ENCODE measurements at regions not wholly inside any gene's neighbourhood (a gene's known extent, or its start where the extent isn't known, plus 50 kb on each side); places are given as distances from the start of the nearest gene placed in this dataset.

DNA sequence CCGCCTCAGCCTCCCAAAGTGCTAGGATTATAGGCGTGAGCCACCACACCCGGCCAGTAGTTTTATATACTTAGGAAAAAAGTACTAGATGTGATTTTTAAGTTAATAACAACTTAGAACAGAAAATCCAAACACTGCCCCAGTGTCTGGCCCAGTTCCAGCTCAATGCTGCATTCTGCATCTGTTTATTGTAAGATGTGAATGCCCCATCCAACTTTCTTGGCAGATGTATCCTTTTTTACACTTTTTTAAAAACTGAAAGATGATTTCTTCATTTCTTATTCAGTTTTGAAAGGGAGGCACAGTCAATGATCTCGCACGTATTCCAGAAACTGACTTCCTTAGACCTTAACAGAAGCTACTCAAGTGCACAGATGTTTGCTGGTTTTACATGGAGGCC lies 85.6 kb upstream of the SRSF6 start:
- TF ChIP-seq CTCF (IDR thresholded peaks at IDR 0.05; ENCODE audit: poor library complexity) (no peak), EZH2phosphoT487 (IDR thresholded peaks at IDR 0.05; ENCODE audit: low read depth, severe bottlenecking, unreplicated experiment) (no peak), EZH2 (IDR thresholded peaks at IDR 0.05; ENCODE audit: borderline replicate concordance) (no peak)

GRCh38 chr20:43365691-43366090 lies 92.0 kb upstream of the SRSF6 start:
- Histone ChIP-seq H2AFZ (no peak overlapping the region), H3K27me3 (peaks cover 5% of the 10 kb centered on the region), H3K4me1 (ENCODE audit: insufficient read depth) (no peaks in the 10 kb centered on the region), H3K27ac (no peak overlapping the region), H3K4me3 (no peak overlapping the region), H3K4me2 (no peak overlapping the region), H3K9me2 (replicated peaks; ENCODE audit: insufficient read depth) (no peaks in the 10 kb centered on the region), H3K9me3 (ENCODE audit: low read depth) (no peaks in the 10 kb centered on the region), H4K20me1 (ENCODE audit: insufficient read depth, poor library complexity, severe bottlenecking) (no peaks in the 10 kb centered on the region), H3K36me3 (replicated peaks; ENCODE audit: insufficient read depth, low read depth) (no peaks in the 10 kb centered on the region), H3K79me2 (no peaks in the 10 kb centered on the region)
- TF ChIP-seq EZH2phosphoT487 (IDR thresholded peaks at IDR 0.05; ENCODE audit: low read depth, severe bottlenecking, unreplicated experiment) (no peak), CTCF (IDR thresholded peaks at IDR 0.05; ENCODE audit: poor library complexity) (no peak), EZH2 (IDR thresholded peaks at IDR 0.05; ENCODE audit: borderline replicate concordance) (no peak)
- 65% methylated on average over 10 of the region's 10 CpGs for WGBS (ENCODE audit: low lambda C conversion rate, missing lambda C conversion rate)
- DNase-seq (ENCODE audit: low spot score), result no peak

More for the DNA sequence above, 85.6 kb upstream of the SRSF6 start:
- no peaks in the 10 kb centered on the region for H3K9me3 ChIP-seq (ENCODE audit: low read depth)
- H2AFZ ChIP-seq, result no peak overlapping the region
- H3K36me3 ChIP-seq (replicated peaks; ENCODE audit: insufficient read depth, low read depth), result no peaks in the 10 kb centered on the region
- H3K79me2 ChIP-seq, result no peaks in the 10 kb centered on the region
- no peak overlapping the region for H3K4me3 ChIP-seq
- peak; percentile 34 for DNase-seq (ENCODE audit: low spot score)
- H3K27ac ChIP-seq, result no peak overlapping the region
- H3K9me2 ChIP-seq (replicated peaks; ENCODE audit: insufficient read depth), result no peaks in the 10 kb centered on the region
- no peaks in the 10 kb centered on the region for H3K27me3 ChIP-seq
- 64% methylated on average over 5 of the region's 5 CpGs for WGBS (ENCODE audit: low lambda C conversion rate, missing lambda C conversion rate)
- H3K4me1 ChIP-seq (ENCODE audit: insufficient read depth), result no peaks in the 10 kb centered on the region
- no peaks in the 10 kb centered on the region for H4K20me1 ChIP-seq (ENCODE audit: insufficient read depth, poor library complexity, severe bottlenecking)
- no peak overlapping the region for H3K4me2 ChIP-seq

- Histone ChIP-seq H2AFZ (no peak overlapping the region), H4K20me1 (ENCODE audit: insufficient read depth, poor library complexity, severe bottlenecking) (no peaks in the 10 kb centered on the region), H3K4me3 (no peak overlapping the region), H3K36me3 (replicated peaks; ENCODE audit: insufficient read depth, low read depth) (no peaks in the 10 kb centered on the region), H3K27ac (no peak overlapping the region), H3K27me3 (peaks cover 5% of the 10 kb centered on the region), H3K4me2 (no peak overlapping the region), H3K9me2 (replicated peaks; ENCODE audit: insufficient read depth) (no peaks in the 10 kb centered on the region), H3K9me3 (ENCODE audit: low read depth) (no peaks in the 10 kb centered on the region), H3K79me2 (no peaks in the 10 kb centered on the region), H3K4me1 (ENCODE audit: insufficient read depth) (no peaks in the 10 kb centered on the region)
- DNase-seq (ENCODE audit: low spot score), result no peak
- TF ChIP-seq EZH2 (IDR thresholded peaks at IDR 0.05; ENCODE audit: borderline replicate concordance) (no peak), CTCF (IDR thresholded peaks at IDR 0.05; ENCODE audit: poor library complexity) (no peak), EZH2phosphoT487 (IDR thresholded peaks at IDR 0.05; ENCODE audit: low read depth, severe bottlenecking, unreplicated experiment) (no peak)
- WGBS (ENCODE audit: low lambda C conversion rate, missing lambda C conversion rate), result 94% methylated on average over 8 of the region's 8 CpGs
These were observed 93.7 kb upstream of the SRSF6 start for GRCh38 chr20:43364001-43364400.

GRCh38 chr20:43363506-43363905 lies 94.2 kb upstream of the SRSF6 start:
- DNase-seq (ENCODE audit: low spot score), result peak; percentile 11
- Histone ChIP-seq H3K27ac (no peak overlapping the region), H3K4me3 (no peak overlapping the region), H3K4me1 (ENCODE audit: insufficient read depth) (no peaks in the 10 kb centered on the region), H3K36me3 (replicated peaks; ENCODE audit: insufficient read depth, low read depth) (no peaks in the 10 kb centered on the region), H3K27me3 (peaks cover 5% of the 10 kb centered on the region), H2AFZ (no peak overlapping the region), H3K9me2 (replicated peaks; ENCODE audit: insufficient read depth) (no peaks in the 10 kb centered on the region), H3K9me3 (ENCODE audit: low read depth) (no peaks in the 10 kb centered on the region), H3K4me2 (no peak overlapping the region), H3K79me2 (no peaks in the 10 kb centered on the region), H4K20me1 (ENCODE audit: insufficient read depth, poor library complexity, severe bottlenecking) (no peaks in the 10 kb centered on the region)
- TF ChIP-seq CTCF (IDR thresholded peaks at IDR 0.05; ENCODE audit: poor library complexity) (no peak), EZH2phosphoT487 (IDR thresholded peaks at IDR 0.05; ENCODE audit: low read depth, severe bottlenecking, unreplicated experiment) (no peak), EZH2 (IDR thresholded peaks at IDR 0.05; ENCODE audit: borderline replicate concordance) (no peak)
- WGBS (ENCODE audit: low lambda C conversion rate, missing lambda C conversion rate), result 76% methylated on average over 13 of the region's 13 CpGs

Data from hepatocyte (in vitro differentiated cells).